GM18861 (cell line): ENCODE measurements at regions not wholly inside any gene's neighbourhood (a gene's known extent, or its start where the extent isn't known, plus 50 kb on each side); places are given as distances from the start of the nearest gene placed in this dataset.
A peak's percentile ranks its signal among the peaks of the same experiment; 100 is the strongest.
"Not testable (repeated sequence)": the region's sequence is repeated elsewhere in the genome, so short reads cannot be mapped to it uniquely, and the experiment has no call there.

ENCODE experiments used
- ATAC-seq: cut with Tn5 transposase; IDR thresholded peaks from one replicate; pipeline ENCODE4 v1.9.1; 2021; ENCODE audit not compliant: unreplicated experiment

DNA sequence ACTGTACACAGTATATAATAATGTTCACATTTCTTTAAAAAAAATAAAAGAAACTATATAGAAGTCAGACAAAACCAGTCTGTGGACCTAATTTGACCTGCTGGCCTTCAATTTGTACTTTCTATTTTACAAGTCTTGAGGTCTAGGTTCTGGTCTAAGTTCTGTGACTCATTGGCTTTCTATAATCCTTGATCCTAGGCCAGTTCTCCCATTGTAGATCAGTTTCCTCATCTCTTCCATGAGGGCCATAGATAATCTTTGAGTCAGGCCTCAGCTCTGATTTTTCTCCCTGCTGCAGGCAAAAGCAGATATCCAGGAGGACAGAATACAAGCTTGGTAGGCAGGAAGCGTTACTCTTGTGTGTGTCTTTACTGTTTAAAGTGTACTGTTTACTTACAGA, 603.7 kb upstream of the CAMK1G start:
- no peak for ATAC-seq

DNA sequence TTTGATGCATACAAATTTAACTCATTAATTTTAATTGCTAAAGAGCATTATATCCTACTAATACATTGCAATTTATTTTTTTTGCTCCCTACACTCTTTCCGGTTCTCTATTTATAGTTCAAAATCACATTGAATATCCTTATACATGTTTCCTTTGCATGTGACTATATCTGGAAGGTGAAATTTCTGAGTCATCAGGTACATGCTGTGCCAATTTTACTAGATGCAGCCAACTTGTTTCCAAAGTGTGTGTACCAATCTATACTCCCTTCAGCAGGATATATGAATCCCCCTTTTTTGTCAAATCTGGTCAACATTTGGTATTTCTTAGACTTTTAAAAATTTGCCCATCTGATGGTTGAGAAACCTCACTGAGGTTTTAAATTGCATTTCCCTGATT, 602.9 kb upstream of the CAMK1G start:
- ATAC-seq: no peak

DNA sequence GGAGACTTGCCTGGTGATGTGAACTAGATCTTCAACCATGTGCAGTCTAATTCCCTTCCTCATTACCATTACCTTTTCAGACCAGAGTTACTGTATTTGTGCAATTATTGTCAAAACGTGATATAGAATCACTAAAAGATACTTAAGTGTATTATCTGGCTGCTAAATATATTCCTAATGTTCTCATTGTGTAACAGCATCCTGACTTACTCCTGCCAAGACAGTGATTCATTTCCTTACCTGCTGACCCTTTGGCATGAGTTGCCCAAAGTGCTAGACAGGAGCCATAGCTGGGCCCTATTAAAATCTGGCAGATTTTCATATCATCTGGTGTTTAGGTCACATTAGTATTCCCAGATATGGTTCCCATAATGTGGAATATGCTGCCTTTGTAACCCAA, 598.3 kb upstream of the CAMK1G start:
- ATAC-seq: no peak

DNA sequence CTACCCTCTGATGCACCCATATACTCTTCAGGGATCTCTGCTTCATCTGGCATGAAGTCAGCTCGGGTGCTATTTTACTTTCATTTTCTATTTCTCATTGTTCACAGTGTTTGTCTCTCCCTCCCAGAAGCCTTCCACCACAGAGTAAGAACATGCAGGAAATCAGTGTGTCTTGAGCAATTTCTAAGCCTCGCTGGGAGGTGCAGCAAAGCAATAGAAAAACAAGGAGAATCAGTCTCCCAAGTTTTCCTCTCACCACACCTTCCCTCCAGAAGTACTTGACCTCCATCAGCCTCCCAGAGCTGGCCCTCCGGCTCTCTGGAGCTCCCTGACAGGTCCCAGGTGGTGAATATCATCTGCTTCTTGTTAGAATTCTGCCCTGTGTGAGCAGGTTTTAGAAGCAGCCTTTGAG, 594.7 kb upstream of the CAMK1G start:
- peak; percentile 100 for ATAC-seq

DNA sequence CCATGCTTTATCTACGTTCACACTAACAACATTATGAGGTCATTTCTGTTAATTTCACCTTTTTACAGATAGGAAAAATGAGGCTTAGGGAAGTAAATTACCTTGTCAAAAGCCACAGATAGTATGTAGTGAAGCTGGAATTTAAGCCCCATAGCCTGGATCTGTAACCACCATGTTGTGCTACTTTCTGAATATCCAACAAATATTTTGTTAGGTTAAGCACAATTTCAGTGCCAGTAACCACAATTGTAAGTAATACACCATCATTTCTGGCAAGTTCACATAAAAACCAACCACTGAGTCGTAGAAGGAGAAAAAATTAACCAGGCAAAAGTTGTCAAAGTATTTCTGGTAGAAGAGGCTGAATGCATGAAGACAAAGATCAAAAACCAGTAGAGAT, 593.1 kb upstream of the CAMK1G start:
- ATAC-seq: no peak

DNA sequence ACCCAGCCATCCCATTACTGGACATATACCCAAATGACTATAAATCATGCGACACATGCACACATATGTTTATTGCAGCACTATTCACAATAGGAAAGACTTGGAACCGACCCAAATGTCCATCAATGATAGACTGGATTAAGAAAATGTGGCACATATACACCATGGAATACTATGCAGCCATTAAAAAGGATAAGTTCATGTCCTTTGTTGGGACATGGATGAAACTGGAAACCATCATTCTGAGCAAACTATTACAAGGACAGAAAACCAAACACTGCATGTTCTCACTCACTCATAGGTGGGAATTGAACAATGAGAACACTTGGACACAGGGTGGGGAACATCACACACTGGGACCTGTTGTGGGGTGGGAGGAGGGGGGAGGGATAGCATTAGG, 586.5 kb upstream of the CAMK1G start:
- not testable (repeated sequence) for ATAC-seq

DNA sequence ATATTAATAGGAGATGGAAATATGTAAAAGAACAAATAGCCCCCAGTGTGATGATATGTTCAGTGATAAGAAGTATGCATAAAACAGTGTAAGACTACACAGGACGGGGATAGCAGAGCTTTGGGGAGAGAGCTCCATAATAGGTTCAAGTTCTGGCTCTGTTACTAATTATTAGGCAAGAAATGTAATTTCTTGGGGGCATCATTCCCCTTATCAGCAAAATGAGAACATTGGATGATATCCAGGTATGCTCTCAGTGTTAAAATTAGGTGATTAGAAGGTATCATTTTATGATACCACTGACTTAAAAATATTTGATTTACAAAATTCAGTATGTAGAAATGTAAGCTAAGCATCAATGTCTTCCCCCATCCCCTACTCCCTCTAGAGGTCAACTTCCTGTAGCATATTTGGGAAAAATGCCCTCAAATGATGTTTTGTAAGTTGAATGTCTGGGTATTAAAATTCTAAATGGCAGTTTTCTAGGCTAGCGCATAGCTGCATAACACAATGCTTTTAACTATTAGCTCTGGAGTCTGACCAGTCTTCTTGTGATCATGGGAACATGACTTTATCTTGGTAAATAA, 585.7 kb upstream of the CAMK1G start:
- no peak for ATAC-seq

DNA sequence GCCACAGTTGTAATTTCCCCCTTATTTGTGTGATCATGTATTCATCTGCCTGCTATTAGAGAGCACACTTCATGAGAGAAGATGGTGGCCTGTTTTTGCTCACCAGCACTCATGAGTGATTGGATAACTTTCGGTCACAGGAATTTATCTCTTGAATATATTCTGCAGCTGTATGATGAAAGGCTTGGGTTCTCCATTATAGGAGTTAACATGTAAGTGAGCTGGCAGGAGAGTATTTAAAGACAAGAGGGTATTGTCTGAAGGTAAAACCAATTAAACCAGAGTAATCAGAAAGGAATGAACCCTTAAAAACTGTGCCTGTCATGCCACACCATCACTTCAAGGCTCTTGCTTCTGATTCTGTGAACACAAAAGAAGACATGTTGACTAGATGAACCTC, 574.9 kb upstream of the CAMK1G start:
- ATAC-seq: no peak

DNA sequence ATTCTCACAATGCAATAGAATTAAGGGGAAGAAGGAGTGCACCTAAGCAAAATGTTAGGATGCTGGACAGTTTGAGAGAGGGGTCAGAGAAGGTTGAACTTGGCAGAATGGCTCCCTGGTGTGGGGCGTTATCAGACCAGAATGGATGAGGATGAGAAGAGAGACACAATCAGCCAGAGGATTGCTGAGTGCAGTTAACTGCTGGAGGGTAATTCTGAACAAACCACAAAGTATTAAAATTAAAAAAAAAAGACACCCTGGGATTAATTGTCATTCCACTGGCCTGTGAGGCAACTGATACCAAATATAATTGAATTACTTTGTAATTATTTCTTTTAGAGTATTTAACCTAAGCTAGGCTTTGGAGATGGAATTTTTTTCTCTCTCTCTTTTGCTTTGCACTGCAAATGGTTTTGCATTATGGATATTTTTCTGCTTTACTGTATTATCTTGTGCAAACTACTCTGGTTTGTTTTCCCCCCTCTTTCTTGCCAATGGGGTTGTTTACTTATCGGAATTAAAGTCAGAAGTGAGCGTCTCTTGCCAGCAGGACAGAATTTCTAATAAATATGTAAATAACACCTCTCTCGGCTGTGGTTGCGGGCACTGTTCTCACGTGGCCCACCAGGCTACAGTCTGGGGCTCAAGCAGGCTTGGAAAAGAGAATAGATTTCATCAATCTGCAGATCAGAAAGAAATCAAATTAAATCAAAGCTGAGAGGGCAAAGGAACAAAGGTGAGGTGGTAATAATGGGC, 572.9 kb upstream of the CAMK1G start:
- no peak for ATAC-seq

DNA sequence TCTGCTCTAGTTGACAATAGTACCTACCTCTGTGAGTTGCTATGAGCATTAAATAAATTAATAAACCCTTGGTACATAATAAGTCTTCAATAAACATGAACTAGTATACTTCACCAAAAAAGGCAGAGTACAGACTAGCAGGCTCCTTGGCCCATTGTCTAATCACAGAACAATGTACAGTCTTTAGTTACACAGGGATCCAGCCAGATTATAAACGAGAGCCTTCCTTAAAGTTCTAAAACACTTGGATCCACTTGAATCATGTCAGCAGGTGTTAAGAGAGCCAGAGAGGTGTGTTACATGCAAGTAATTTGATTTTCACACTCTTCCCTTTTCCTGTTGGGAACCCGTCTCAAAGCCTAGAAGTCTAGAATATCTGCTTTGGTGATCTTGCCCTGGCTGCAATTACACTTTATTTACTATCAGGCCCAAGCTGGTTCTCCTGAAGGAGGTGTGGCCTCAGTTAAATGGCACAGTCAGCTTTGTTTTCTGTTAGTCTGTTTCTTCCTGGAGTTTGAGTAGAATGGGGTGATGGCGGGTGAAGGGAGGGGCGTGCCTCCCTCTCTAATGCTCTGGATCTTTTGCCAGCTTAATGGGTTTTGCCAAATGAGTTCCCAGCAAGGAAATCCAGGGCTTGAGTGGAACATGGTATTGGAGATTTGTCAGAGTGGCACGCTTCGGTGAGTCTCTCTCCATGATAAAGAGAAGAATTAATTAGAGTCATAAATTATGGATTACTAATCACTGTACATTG, 570.9 kb upstream of the CAMK1G start:
- no peak for ATAC-seq

DNA sequence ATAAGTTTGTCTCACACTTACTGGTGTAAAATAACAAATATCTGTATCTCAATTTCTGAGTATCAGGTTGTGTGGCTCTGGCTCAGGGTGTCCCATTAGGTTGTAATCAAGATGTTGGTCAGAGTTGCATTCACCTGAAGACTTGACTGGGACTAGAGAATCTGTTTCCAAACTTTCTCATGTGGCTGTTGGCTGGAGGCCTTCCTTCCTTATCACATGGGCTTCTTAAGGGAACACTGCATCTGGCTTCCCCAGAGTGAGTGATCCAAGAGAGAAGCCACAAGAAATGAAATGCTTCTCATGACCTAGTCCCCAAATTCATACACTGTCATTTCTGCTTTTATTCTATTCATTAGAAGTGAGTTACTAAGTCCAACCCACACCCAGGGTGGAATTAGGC, 568.4 kb upstream of the CAMK1G start:
- no peak for ATAC-seq

DNA sequence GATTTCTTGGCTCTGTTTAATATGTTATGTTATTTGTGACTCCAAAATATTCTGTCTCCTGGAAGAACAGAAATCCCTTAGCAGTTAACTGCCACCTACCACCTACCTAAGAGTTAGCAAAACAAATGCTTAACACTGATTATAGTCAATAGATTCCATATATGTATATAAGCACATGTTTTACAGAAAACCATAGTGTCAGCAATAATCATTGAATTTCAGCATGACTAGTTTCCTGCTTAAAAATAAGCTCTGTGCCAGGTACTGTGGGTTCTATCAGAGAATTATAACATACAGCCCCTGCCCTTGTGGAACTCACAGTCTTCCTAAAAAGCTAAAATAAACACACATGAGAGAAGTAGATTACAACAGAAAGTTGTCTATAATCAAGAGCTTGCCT, 561.9 kb upstream of the CAMK1G start:
- ATAC-seq: no peak

DNA sequence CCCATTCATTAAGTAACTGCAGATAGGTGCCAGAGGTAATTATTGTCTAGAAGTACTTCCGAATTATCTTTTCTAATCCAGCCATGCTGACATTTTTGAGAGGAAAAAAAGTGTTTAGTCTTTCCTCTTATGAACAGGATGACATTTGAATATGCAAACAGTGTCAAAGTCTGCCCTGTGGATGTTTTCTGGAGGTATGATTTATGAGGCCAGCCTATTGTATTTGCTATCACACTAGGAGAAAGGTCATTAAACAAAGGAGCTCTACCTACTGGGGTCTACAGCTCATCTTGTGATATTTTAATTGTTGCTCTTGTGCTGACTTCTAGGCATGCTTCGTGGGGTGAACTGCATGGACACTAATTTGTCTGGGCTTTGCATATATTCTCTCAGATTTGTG, 559.7 kb upstream of the CAMK1G start:
- ATAC-seq: no peak

DNA sequence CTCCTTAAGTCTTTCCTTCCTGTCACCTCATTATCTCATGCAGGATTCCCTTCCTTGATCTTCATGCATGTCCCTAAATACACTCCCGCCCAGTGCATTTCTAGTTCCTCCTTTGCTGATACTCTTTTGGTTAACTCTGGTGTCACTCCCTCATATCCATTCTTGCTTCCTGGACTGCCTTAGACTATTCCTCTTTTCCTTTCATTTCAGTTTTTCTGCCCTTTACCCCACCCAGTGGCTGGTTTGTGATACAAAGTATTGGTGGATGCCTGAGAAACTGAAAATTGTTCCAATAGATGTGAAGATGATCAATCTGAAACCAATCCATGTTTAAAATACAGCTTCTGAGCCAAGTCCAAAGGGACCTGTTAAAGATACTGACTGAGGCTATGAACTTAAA, 553.8 kb upstream of the CAMK1G start:
- no peak for ATAC-seq

DNA sequence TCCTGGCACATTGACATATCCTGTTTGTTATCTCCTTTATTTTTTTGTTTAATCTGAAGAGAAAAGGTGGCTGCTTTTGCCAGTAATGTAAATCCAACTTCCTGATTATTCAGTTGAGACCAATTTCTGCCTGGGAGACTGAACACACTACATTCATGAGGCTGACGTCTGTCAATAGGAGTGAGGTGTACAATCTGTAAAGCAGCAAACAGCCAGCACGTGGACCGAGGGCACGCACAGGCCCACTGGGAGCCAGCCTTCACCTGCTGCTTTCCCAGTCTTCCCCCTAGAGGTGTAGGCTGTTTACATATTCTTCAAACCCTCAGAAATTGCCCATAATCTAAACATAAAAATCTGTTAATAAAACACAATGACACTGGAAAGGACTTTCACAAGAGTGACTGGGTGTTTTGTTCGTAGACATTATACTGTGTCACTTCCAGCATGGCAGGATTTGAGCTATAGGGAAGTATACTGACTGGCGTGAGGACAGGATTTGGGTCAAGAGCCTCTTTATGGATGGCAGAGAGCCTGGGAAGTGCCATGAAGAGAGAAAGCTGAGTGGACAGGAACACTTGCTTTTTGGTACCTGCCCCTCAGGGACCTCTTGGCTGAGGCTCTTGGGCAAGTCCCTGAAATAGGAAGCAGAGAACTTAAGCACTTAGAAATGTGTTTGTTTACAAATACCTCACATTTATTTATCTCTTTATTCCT, 552.9 kb upstream of the CAMK1G start:
- ATAC-seq: no peak

DNA sequence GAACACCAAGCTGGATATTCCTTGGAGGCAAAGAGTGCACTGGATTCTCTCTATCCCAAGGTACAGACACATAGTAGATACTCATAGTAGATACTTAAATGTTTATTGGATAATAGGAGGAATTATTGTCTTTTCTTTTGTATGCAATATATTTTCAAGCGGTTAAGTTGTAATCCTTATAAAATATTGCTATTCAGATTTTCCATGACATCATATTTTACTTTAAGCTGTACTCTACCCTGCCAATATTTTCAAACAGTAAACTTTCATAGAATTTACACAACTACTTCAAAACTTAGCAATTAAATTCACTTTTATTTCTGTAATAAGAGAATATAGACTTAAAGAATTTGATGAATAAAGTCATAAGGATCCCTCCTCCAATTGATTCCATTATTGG, 546.5 kb upstream of the CAMK1G start:
- ATAC-seq: no peak

DNA sequence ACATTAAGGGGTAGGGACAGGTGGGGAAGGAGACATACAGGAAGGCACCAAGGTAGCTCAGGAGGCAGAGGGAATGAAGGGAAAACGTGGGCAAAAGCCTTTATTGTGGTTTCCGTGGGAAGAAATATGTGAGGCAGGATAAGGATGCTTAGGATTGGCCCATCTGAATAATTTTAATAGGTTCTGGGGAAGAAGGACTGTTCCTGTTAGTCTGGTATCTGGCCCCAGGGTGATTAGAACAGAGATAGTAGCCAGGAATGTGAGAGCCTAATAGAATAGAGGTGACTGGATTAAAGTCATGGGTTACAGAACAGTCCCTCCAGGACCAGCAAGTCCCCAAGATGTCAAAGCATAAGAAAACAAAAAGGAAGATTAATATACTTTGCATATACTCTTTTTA, 545.2 kb upstream of the CAMK1G start:
- ATAC-seq: no peak

DNA sequence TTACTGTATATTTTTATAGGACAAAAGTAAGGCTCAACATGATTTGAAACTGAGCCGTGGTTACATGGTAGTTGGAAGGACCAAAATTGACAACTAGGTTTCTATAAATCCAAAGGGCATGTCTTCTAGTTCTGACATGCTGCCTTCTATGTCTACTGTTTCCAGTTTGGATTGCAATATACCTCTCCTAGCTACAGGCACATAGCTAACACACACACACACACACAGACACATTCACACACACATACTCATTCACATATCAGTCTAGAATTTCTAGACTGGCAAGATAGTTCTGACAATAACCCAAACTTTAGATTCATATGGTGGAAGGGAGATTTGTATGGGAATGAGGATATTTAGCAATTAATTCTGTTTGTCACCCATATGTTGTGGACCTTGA, 544.8 kb upstream of the CAMK1G start:
- no peak for ATAC-seq

DNA sequence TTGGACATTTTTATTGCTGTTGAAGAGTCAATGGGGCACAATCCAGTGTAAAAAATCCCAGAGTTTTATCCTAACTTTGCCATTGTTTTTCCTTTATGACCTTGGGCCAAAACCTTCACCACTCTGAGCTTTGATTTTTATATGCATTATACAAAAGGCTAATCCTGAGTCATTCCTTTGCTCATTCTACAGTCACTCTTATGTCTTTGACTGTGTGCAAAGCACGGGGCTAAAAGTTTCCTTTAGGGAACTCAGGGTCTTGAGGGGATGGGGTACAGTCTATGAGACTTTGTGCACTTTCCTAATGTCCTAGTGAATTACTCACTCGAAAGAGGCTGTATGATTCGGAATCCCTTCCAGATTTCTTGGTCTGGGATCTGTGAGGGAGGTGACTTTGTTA, 543.2 kb upstream of the CAMK1G start:
- ATAC-seq: no peak

DNA sequence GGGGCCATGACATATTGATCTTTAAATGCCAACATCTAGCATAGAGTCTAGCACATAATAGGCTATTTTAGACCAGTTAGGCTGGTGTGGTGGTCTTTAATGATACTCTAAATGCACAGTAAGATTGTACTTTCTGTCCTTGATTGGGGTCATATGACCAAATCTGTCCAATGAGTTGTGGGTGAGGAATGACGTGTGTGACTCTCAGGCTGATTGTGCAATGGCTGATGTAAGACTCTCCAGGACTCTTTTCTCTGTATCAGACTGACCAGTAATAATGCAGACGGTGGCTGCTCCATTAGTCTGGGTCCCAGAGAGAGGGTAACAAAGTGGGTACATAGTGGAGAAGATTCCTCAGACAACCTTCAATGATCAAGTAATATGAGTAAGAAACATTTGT, 541.6 kb upstream of the CAMK1G start:
- ATAC-seq: no peak

DNA sequence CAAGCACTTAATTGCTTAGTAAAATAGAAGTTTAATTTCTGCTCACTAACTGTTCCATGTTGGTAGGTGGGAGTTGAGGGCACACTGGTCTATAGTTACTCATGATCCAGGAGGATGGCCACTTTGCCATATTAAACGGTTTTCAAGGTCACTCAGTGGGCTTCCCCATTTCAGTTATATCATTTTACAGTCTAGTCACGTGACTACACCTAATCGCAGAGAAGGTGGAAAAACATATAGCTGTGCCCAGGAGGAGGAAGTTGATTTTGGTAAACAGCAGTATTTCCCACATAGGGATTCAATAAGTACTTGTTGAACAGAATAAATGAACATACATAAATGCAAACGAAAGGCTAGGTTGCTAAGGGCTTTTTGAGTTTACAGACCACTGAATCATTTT, 541.1 kb upstream of the CAMK1G start:
- no peak for ATAC-seq
